ENCODE measurements at regions not wholly inside any gene's neighbourhood (a gene's known extent, or its start where the extent isn't known, plus 50 kb on each side); places are given as distances from the start of the nearest gene placed in this dataset.

- no peak for DNase-seq
Measured at GRCh38 chr11:15705891-15706290, 591.2 kb downstream of the INSC start.

GRCh38 chr11:15707194-15707593 is 592.5 kb downstream of the INSC start:
- no peak for DNase-seq

- peak; percentile 62 for DNase-seq
Measured at GRCh38 chr11:15707971-15708370, 593.2 kb downstream of the INSC start.

- DNase-seq, result no peak
Measured at GRCh38 chr11:15710580-15711275, 596.0 kb downstream of the INSC start.

GRCh38 chr11:15711311-15711710 is 596.6 kb downstream of the INSC start:
- no peak for DNase-seq

- peak; percentile 95 for DNase-seq
Measured at GRCh38 chr11:15714641-15715399, 600.1 kb downstream of the INSC start.

GRCh38 chr11:15716550-15716949 is 601.8 kb downstream of the INSC start:
- no peak for DNase-seq

- no peak for DNase-seq
Measured at GRCh38 chr11:15720460-15720859, 605.7 kb downstream of the INSC start.

GRCh38 chr11:15723966-15724365 is 609.2 kb downstream of the INSC start:
- DNase-seq, result no peak

- no peak for DNase-seq
Measured at GRCh38 chr11:15724601-15725000, 609.9 kb downstream of the INSC start.

GRCh38 chr11:15725246-15725645 is 610.5 kb downstream of the INSC start:
- DNase-seq, result no peak

- DNase-seq, result no peak
Measured at GRCh38 chr11:15726221-15726746, 611.6 kb downstream of the INSC start.

- no peak for DNase-seq
Measured at GRCh38 chr11:15726893-15727519, 612.3 kb downstream of the INSC start.

- no peak for DNase-seq
Measured at GRCh38 chr11:15727520-15727914, 612.8 kb downstream of the INSC start.

GRCh38 chr11:15728207-15728606 is 613.5 kb downstream of the INSC start:
- no peak for DNase-seq

- no peak for DNase-seq
Measured at GRCh38 chr11:15730263-15730994, 615.7 kb downstream of the INSC start.

- DNase-seq, result no peak
Measured at GRCh38 chr11:15730995-15731385, 616.3 kb downstream of the INSC start.

- no peak for DNase-seq
Measured at GRCh38 chr11:15735706-15736105, 620.6 kb downstream of the SOX6 start.

- DNase-seq, result no peak
Measured at GRCh38 chr11:15737320-15737719, 619.0 kb downstream of the SOX6 start.

GRCh38 chr11:15738931-15739330 is 617.4 kb downstream of the SOX6 start:
- DNase-seq, result no peak

GRCh38 chr11:15742626-15743519 is 613.5 kb downstream of the SOX6 start:
- peak; percentile 70 for DNase-seq

GRCh38 chr11:15744693-15745092 is 611.7 kb downstream of the SOX6 start:
- no peak for DNase-seq
